ENCODE measurements at regions not wholly inside any gene's neighbourhood (a gene's known extent, or its start where the extent isn't known, plus 50 kb on each side); places are given as distances from the start of the nearest gene placed in this dataset.

DNA sequence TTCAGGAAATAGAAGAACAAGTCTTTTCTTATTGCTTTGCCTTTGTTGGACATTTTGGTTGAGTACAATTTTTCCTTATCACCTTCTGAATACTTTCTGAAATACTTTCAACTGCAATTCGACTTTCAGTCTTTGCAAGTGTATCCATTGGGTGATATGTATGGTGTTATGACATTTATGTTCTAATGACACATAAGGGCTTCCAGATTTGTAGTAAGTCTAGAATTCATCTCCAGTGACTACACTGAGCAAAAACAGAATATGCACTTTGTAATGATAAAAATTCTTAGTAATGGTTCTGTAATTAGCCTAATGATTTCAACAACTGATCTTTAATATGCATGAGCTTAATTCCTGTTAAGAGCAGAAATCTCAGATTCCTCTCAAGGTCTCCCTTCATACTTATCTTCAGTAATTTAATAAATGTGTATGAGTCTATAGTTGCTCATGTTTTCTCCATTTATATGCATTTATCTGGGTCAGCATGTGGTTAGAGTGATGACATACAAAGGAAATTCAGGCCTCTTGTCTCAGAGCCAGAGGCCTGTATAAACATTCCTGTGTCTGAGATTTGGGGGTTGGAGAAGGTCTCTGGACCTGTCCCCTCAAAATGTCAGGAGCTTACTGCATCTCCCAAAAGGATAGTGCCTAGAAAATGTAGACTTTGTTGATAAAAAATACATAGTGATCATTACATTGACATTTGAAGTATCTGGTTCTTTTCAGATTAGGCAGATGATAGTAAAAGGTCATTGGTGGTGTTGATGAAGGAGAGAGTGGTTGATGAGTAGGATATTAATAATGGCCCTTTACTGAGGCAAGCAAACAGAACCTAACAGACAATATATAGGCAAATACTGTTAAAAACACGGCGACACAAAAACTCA, 114.9 kb downstream of the QPCT start:
- TF ChIP-seq CTCF (IDR thresholded peaks at IDR 0.05) (no peak), POLR2A (IDR thresholded peaks at IDR 0.05) (no peak)
